ENCODE measurements at regions not wholly inside any gene's neighbourhood (a gene's known extent, or its start where the extent isn't known, plus 50 kb on each side); places are given as distances from the start of the nearest gene placed in this dataset.

GRCh38 chr18:46411867-46412690, 244.9 kb downstream of the LOXHD1 start:
- CTCF ChIA-PET = no interaction called here
- Mint-ChIP-seq H3K4me3 (no peak overlapping the region), H3K27me3 (peaks cover 11% of the 10 kb centered on the region), H3K9me3 (no peaks in the 10 kb centered on the region), H3K4me1 (no peaks in the 10 kb centered on the region), H3K27ac (no peak overlapping the region), H3K36me3 (ENCODE audit: low read depth) (no peaks in the 10 kb centered on the region)
- no peak for DNase-seq
- POLR2A ChIA-PET = no interaction called here

- CTCF ChIA-PET = no interaction called here
- H3K4me1 Mint-ChIP-seq = no peaks in the 10 kb centered on the region
- peaks cover 5% of the 10 kb centered on the region for H3K27me3 Mint-ChIP-seq
These were observed 244.1 kb downstream of the LOXHD1 start for GRCh38 chr18:46412916-46413315.

GRCh38 chr18:46413684-46414083, 243.3 kb downstream of the LOXHD1 start:
- no peaks in the 10 kb centered on the region for H3K36me3 Mint-ChIP-seq (ENCODE audit: low read depth)
- no peaks in the 10 kb centered on the region for H3K9me3 Mint-ChIP-seq
- DNase-seq = no peak
- no peaks in the 10 kb centered on the region for H3K4me1 Mint-ChIP-seq
- no peak overlapping the region for H3K4me3 Mint-ChIP-seq
- H3K27me3 Mint-ChIP-seq = peaks cover 3% of the 10 kb centered on the region
- ChIA-PET CTCF (no interaction called here), POLR2A (no interaction called here)
- no peak overlapping the region for H3K27ac Mint-ChIP-seq

More at GRCh38 chr18:46412916-46413315, 244.1 kb downstream of the LOXHD1 start:
- no peaks in the 10 kb centered on the region for H3K36me3 Mint-ChIP-seq (ENCODE audit: low read depth)
- POLR2A ChIA-PET = no interaction called here
- no peak for DNase-seq
- no peak overlapping the region for H3K4me3 Mint-ChIP-seq
- no peaks in the 10 kb centered on the region for H3K9me3 Mint-ChIP-seq
- no peak overlapping the region for H3K27ac Mint-ChIP-seq

- no peak overlapping the region for H3K27ac Mint-ChIP-seq
These were observed 242.2 kb downstream of the LOXHD1 start for GRCh38 chr18:46414863-46415262.

GRCh38 chr18:46415532-46416252, 241.3 kb downstream of the LOXHD1 start:
- H3K4me1 Mint-ChIP-seq = no peaks in the 10 kb centered on the region
- H3K4me3 Mint-ChIP-seq = no peak overlapping the region
- CTCF ChIA-PET = no interaction called here
- DNase-seq = no peak
- H3K27ac Mint-ChIP-seq = no peak overlapping the region
- no peaks in the 10 kb centered on the region for H3K9me3 Mint-ChIP-seq
- POLR2A ChIA-PET = no interaction called here
- no peaks in the 10 kb centered on the region for H3K36me3 Mint-ChIP-seq (ENCODE audit: low read depth)
- no peaks in the 10 kb centered on the region for H3K27me3 Mint-ChIP-seq

More at GRCh38 chr18:46414863-46415262, 242.2 kb downstream of the LOXHD1 start:
- H3K36me3 Mint-ChIP-seq (ENCODE audit: low read depth) = no peaks in the 10 kb centered on the region
- H3K4me3 Mint-ChIP-seq = no peak overlapping the region
- POLR2A ChIA-PET = no interaction called here
- no peaks in the 10 kb centered on the region for H3K27me3 Mint-ChIP-seq
- no peaks in the 10 kb centered on the region for H3K4me1 Mint-ChIP-seq
- no peak for DNase-seq
- no peaks in the 10 kb centered on the region for H3K9me3 Mint-ChIP-seq
- CTCF ChIA-PET = no interaction called here

- no peaks in the 10 kb centered on the region for H3K27me3 Mint-ChIP-seq
- H3K9me3 Mint-ChIP-seq = no peaks in the 10 kb centered on the region
- CTCF ChIA-PET = no interaction called here
- H3K27ac Mint-ChIP-seq = no peak overlapping the region
- no peak overlapping the region for H3K4me3 Mint-ChIP-seq
- POLR2A ChIA-PET = no interaction called here
- no peaks in the 10 kb centered on the region for H3K36me3 Mint-ChIP-seq (ENCODE audit: low read depth)
- peak; percentile 21 for DNase-seq
- H3K4me1 Mint-ChIP-seq = no peaks in the 10 kb centered on the region
These were observed 240.0 kb downstream of the LOXHD1 start for GRCh38 chr18:46416706-46417638.

- Mint-ChIP-seq H3K36me3 (ENCODE audit: low read depth) (no peaks in the 10 kb centered on the region), H3K9me3 (no peaks in the 10 kb centered on the region), H3K4me3 (no peak overlapping the region), H3K27me3 (no peaks in the 10 kb centered on the region), H3K27ac (no peak overlapping the region), H3K4me1 (no peaks in the 10 kb centered on the region)
- CTCF ChIA-PET = no interaction called here
- POLR2A ChIA-PET = no interaction called here
- no peak for DNase-seq
These were observed 238.3 kb downstream of the LOXHD1 start for GRCh38 chr18:46418663-46419260.

GRCh38 chr18:46419391-46420141, 237.5 kb downstream of the LOXHD1 start:
- Mint-ChIP-seq H3K27ac (no peak overlapping the region), H3K27me3 (no peaks in the 10 kb centered on the region), H3K4me1 (no peaks in the 10 kb centered on the region), H3K36me3 (ENCODE audit: low read depth) (no peaks in the 10 kb centered on the region), H3K9me3 (no peaks in the 10 kb centered on the region), H3K4me3 (no peak overlapping the region)
- DNase-seq = no peak
- ChIA-PET POLR2A (no interaction called here), CTCF (no interaction called here)

- POLR2A ChIA-PET = no interaction called here
- Mint-ChIP-seq H3K9me3 (no peaks in the 10 kb centered on the region), H3K36me3 (ENCODE audit: low read depth) (no peaks in the 10 kb centered on the region), H3K4me1 (no peaks in the 10 kb centered on the region), H3K27me3 (no peaks in the 10 kb centered on the region), H3K4me3 (no peak overlapping the region), H3K27ac (no peak overlapping the region)
- DNase-seq = no peak
- CTCF ChIA-PET = no interaction called here
These were observed 235.0 kb downstream of the LOXHD1 start for GRCh38 chr18:46421973-46422551.

GRCh38 chr18:46422552-46423055, 234.4 kb downstream of the LOXHD1 start:
- H3K4me1 Mint-ChIP-seq = no peaks in the 10 kb centered on the region
- no peaks in the 10 kb centered on the region for H3K27me3 Mint-ChIP-seq
- H3K27ac Mint-ChIP-seq = no peak overlapping the region
- POLR2A ChIA-PET = no interaction called here
- no peak overlapping the region for H3K4me3 Mint-ChIP-seq
- no peaks in the 10 kb centered on the region for H3K36me3 Mint-ChIP-seq (ENCODE audit: low read depth)
- no peak for DNase-seq
- no peaks in the 10 kb centered on the region for H3K9me3 Mint-ChIP-seq
- CTCF ChIA-PET = no interaction called here

GRCh38 chr18:46423226-46423805, 233.7 kb downstream of the LOXHD1 start:
- ChIA-PET POLR2A (no interaction called here), CTCF (no interaction called here)
- DNase-seq = no peak
- Mint-ChIP-seq H3K27me3 (no peaks in the 10 kb centered on the region), H3K4me1 (no peaks in the 10 kb centered on the region), H3K4me3 (no peak overlapping the region), H3K9me3 (no peaks in the 10 kb centered on the region), H3K27ac (no peak overlapping the region), H3K36me3 (ENCODE audit: low read depth) (no peaks in the 10 kb centered on the region)

GRCh38 chr18:46424898-46425297, 232.1 kb downstream of the LOXHD1 start:
- no peaks in the 10 kb centered on the region for H3K9me3 Mint-ChIP-seq
- ChIA-PET CTCF (no interaction called here), POLR2A (no interaction called here)
- no peak overlapping the region for H3K27ac Mint-ChIP-seq
- H3K4me3 Mint-ChIP-seq = no peak overlapping the region
- DNase-seq = no peak
- no peaks in the 10 kb centered on the region for H3K36me3 Mint-ChIP-seq (ENCODE audit: low read depth)
- H3K4me1 Mint-ChIP-seq = no peaks in the 10 kb centered on the region
- H3K27me3 Mint-ChIP-seq = peaks cover 5% of the 10 kb centered on the region
